HG02642 (cell line): ENCODE measurements at regions not wholly inside any gene's neighbourhood (a gene's known extent, or its start where the extent isn't known, plus 50 kb on each side); places are given as distances from the start of the nearest gene placed in this dataset.

ENCODE experiments used
- ATAC-seq: cut with Tn5 transposase; IDR thresholded peaks from one replicate; pipeline ENCODE4 v1.9.1; 2021; ENCODE audit warnings: mild to moderate bottlenecking; ENCODE audit not compliant: unreplicated experiment, poor library complexity

DNA sequence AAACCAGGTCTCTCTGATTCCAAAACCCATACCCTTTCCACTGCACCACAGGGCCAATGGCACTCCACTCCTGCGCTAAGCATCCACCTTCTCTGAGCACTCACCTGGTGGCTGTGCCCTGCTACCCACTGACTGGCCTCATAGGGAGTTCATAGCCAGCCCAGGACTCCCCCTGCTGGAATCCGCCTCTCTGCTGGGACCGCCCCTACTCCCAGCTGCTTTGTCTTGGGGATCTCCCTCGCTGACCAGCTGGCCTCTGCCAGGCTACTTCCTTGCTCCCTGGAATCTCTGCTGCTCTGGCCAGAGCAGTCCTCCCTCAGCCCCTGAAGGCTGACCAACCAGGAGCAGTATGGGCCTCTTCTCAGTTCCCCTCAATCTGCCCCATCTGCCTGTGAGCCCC is 129.7 kb downstream of the FAXC start:
- ATAC-seq: peak; percentile 89

DNA sequence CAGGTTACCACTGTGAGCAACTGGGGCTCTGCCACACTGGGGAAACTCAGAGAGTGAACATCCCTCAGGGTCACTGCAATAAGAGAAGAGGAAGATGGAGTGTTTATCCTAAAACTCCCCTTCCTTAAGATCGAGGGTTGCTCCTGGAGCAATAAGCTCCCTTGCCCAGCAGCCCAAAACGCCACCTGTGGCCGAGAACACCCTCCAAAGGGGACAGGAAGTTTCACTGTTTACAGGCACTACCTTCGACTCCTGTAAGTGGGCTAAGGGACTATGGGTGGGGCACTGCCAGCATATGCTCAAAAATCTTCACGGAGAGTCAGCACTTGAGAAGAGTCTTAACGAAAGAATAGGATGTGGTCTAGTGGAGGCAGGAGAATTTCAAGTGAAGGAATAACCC is 132.5 kb downstream of the FAXC start:
- no peak for ATAC-seq

DNA sequence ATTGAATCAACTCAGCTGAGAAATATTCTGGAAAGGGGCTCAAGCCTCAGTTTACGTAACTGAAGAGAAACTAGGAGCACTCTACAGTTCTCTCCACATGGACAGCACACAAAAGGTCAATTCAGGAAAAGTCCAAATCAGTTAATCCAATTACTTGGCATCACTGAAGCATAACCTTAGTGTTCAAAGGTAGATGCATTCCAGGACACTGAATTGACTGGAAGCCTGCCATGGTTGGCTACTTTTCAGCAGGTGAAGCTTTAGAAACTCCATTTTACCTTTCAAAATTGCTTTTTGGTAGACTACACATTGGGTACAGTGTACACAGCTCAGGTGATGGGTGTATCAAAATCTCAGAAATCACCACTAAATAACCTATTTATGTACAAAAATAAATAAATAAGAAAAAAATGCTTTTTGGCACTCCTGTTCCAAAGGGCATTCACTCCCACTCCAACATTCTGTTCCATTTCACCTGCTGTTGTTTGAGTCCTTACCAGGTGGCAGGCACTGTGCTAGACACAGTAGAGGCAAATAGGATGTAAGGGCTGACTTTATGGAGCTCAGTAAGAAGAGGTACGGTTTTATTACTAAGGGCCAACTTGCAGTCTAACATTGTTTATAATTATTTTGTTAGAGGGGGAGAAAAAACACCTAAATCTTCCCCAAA is 153.4 kb downstream of the FAXC start:
- no peak for ATAC-seq

DNA sequence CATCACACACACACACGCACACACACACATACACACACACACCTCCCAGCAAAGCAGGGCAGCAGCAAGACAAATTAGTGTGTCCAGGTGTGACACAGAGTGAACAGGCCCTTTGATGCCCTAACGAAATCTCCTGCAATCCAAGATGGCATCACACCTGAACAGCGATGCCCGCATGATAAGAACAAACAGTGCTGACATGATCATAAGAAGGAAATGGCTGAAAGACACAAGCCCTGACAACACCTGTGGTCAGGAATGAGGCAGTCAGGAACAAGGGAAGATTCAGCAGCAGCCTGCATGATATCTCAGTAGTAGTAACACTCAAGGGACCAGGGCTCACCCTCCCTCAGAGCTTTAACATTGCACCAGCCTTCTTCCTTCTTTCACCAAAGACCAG is 156.9 kb downstream of the FAXC start:
- no peak for ATAC-seq

DNA sequence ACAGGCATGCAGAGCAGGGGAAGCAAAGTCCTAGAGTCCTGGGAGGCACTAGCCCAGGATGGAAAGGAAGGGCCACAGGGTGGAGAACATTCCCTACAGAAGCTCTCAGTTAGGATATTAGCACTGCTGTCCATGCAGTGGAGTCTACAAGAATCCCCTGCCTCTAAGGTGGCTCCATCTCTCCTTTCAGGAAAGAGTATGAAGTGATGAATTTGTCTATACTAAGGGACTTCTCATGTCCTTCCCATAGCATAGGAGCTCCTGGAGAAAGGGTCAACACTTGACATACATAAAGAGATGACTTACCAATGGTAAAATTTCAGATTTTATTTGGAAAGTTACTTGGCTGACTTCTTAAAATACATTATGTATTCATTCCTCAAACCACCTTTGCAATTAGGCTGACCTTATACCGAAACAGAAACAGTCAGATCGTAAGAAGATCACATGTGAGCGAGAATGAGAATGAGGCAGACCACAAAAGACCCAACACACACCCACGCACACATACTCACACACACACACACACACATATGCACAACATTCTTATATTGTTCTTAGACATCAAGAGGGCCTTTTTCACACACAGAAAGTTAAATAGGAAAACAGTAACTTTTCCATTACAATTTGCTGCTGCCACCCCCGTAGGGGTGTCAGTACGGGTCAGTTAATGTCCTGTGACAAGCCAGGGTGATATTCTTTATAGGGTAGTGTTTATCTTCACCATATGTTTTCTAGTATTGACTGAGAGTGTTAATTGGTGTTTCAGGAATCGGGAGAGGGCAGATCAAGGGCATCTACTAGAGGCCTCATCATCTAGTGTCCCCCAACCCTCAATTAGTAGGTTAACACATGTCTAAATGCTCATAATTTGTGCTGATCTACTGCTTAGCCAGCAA is 159.4 kb downstream of the FAXC start:
- peak; percentile 98 for ATAC-seq

DNA sequence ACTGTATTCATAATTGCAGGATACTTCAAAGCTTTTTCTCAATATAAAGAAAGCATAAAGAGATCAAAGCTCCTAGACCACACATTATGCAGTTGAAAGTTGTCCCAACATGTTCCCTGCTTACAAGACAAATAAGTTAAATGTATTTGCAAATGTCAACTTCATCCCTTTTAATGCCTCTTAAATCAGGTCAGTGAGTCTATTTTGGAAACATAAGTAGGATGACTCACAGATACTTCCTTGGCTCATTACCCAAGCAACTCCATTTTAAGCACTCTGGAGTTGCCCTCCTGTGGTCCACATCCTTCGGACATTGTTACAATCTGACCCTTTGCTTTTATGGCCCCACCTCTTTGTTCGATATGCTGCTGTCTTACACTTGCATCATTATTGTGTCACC is 162.0 kb downstream of the FAXC start:
- ATAC-seq: no peak

DNA sequence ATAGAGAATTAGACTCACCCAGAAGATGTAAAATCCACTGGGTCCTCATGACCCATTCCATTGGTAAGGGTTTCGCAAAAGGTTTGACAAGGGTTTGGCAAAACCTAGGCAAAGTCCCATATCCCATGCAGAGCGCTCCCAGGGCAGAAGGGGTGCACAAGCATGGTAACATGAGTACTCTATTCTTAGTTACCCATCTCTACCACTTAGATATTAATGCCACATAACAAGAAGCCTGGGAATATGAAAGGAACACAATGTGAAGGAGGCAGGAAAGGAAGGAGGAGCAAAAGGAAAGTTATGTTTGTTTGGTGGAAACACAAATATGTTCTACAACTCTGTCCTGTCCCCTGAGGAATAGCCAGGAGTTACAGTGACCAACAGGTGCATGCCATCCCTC is 163.1 kb downstream of the FAXC start:
- ATAC-seq: no peak

DNA sequence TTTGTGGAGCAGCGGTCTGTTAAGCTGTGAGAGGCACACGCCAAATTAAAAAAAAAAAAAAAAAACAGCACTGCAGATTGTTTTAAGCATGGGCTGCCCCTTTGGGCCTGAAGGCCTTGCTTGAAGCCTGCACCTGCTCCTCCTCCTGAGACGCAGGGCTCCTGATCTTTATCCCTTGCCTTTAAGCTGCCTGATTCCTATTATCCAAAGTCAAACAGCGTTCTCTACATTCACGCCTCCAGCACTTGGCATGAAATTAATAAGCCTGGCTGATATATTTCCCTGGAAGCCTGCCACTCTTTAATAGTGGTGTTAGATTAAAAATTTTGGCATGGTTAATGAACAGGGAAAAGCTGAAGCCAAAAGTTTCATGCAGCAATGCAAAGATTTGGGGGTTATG is 163.9 kb downstream of the FAXC start:
- no peak for ATAC-seq

DNA sequence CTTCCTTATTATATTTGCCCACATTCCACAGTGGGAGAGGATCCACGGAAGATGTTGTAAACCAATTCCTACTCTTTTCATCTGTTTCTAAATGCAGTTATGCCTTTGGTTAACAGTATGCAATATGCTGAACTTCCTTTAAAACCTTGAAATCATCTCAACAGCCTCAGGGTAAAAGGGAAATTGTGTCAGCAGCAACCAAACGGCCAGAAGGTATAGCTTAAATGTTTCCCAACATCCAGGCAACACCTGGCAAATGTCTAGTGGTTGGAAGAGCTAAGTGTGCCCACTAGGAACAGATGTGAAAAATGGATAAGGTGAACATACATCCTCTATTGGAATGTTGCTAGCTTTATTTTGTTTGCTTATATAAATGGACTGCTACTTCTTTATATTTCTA is 164.8 kb downstream of the FAXC start:
- no peak for ATAC-seq

DNA sequence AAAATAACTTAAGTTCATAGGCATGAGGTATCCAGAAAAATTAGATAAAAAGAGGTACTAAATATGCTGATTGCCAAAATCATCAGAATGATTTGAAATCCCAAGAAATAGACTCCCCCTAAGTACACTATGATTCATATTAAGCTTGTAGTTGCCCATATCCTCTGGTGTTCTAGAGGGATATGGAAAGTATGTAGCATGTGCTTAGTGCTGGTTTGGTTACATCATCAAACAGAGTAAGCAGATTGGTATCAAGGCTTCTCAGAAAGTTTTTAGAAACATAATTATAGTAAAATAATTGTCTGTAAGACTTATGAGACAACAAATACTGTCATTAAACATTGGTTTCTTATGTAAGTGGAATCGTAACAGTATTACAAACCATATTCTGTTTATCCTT is 166.4 kb downstream of the FAXC start:
- ATAC-seq: no peak

DNA sequence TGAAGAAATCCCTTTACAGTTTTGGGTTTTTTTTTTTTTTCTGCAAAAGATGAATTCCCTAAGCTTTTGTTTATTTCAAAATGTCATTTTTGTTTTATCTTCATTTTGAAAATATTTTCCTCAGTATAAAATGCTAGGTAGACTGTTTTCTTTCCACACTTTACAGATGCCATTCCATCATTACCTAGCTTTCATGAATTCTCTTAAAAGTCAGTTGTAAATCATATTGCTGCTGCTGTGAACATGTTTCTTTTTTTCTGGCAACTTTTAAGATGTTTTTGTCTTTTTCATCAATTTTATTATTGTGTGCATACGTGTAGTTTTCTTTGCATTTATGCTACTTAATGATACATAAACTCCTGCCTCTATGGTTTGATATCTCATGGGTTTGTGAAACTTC is 168.3 kb downstream of the FAXC start:
- ATAC-seq: no peak

DNA sequence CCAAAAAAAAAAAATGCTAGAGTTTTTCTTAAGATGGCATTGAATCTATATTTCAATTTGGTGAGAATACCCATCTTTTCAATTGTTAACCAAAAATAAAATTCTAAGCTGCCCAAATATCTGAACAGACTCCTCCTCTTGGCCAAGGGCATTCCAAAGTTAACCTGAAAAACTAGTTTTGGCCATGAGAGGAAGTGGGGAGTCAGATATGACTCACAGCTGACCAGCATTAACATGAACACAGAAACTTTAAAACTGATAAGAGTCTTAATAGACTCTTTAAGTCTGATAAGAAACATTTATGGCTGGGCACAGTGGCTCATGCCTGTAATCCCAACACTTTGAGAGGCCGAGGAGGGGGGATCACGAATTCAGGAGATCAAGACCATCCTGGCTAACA is 171.3 kb downstream of the FAXC start:
- ATAC-seq: no peak

DNA sequence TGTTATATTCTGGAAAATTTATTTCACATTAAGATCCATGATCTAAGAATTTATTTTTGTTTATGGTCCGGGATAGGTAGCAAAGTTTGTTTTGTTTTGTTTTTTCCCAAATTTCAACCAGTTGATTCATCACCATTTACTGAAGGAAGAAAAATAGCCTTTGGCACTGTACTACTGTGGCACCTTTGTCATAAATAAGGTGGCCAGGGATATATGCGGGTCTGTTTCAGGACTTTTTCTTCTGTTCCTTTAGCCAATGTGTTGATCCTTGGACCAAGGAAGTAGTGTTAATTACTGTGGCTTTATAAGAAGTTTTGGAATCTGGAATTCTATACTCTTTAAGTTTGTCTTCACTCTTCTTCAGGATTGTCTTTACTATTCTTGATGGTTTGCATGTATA is 171.7 kb downstream of the FAXC start:
- no peak for ATAC-seq

DNA sequence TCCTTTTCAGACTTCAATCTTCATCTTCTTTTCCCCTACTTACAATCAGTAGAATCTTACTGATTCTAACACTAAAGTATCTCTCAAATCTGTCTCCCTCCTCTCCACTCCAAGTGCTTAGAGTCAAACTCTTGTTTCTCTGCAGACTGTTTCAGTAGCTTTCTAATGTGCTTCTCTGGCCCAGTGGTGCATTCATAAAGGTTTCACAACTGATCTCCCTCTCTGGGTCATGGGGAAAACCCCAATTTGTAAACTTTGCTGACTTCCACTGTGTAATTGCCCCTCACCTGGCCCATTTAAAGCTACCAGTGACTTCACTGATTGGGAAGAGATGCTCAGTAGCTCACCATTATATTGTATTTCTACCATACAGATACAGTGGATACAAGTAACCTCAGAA is 183.6 kb downstream of the FAXC start:
- ATAC-seq: peak; percentile 87

DNA sequence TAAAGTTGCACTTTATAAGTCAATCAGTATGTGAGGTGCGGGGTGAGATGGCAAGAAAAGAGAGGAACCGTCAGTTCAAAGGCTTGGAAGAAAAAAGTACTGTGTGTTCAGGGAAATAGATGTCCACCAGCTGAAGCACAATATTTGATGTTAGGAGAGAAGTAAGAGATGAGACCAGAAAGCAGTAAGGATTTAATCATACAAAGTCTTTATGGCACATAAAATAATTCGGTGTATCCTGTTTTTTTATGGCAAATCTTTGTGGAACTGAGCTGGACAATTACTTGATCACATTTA is 197.2 kb downstream of the FAXC start:
- no peak for ATAC-seq

DNA sequence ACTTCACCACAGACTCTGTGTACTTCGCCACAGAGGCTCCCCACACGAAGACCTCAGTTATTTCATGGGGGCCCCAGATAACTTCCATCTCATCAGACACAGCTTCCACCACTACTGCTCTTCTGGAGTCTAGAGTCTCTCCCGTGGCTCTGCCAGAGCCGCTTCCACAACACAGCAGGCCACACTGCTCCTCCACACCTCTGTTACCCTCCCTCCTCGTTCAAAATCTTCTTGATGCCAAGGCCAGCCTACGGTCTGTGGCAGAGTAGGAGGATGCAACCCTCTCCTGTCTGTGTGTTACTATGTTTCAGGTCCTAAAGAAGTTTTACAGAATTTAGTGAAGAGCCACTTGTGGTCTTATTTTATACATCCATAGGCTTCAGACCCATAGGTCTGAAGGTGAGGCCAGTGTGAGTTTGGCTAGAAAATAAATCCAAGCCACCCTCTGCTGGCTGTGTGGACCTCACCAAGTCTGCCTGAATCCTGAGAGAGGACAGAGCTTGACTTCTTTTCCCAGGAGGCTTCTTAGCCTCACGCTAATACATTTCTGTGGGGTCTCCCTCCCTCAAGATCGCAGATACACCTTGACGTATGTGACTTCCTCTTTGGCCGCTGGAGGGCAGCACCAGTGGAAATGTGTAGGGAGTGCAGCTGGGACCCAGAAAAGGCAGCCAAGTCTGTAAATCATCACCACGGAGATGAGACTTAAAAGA is 197.7 kb downstream of the FAXC start:
- peak; percentile 97 for ATAC-seq

DNA sequence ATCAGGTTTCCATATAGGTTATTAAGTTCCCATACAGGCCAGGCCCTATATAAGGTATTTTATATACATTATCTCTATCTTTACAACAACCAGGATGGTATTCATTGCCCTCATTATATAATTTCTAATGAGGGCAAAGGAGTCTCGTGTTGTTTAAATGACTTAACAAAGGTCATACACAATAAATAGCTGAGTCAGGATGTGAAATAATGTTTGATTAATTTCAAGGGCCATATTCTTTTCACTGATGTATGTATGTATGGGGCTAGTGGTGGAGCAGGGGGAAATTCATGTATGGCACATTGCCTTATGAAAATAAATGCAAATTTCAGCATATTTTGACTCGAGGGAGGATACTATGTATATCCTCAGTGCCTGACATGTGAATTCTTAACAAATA is 200.7 kb downstream of the FAXC start:
- ATAC-seq: no peak

DNA sequence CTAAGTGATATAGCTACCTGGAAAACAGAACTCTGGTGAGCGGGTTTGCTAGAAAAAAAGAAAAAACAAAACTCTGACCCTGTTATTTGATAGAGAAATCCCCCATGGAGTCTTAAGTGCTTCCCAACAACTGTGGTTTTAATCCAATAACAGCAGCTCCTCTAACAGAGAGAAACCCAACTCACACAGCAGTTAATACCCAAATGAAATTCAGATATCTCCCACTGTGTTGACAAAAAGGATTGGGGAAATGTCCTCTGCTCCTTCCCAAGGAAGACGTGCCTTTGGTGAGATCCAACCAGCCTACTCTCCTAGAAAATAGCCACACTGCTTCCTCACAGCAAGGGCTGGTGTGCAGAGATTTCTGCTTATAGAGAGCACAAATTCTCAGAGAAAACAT is 200.4 kb upstream of the FBXL4 start:
- ATAC-seq: no peak

DNA sequence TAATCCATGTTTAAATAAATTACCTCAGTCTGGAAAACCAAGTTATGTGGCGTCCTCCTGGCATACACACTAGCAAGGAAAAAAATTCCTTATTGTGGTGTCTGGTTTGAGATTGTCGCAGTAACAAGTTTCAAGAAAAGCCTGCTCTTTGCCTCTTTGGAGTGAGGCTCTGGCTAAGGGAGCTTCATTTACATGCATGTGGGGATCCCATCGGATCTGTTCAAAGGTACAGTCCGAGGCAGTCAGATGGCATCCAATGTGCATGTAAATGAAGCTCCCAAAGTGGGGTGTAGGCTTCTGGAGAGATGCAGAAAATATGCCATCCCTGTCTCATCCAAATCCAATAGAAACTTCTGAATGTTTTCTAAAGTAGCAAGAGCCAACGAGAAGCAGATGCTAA is 199.5 kb upstream of the FBXL4 start:
- ATAC-seq: no peak

DNA sequence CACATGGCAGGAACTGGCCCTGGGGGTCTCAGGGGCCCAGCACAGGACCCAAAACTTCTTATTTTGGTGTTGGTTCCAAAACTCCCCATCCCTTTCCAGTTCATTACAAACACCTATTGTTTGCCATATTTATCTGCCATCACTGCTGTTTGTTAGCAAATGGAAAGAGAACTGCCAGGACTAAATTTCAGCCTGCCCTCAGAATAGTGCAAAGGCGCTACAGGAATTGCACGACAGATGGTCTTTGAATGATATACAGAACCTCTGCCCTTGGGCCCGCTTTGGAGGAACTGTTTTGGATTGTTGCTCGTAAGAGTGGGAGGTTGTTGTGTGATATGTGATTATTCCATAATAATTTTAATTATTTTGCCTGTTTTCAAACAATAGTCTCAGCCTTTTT is 199.0 kb upstream of the FBXL4 start:
- ATAC-seq: no peak

DNA sequence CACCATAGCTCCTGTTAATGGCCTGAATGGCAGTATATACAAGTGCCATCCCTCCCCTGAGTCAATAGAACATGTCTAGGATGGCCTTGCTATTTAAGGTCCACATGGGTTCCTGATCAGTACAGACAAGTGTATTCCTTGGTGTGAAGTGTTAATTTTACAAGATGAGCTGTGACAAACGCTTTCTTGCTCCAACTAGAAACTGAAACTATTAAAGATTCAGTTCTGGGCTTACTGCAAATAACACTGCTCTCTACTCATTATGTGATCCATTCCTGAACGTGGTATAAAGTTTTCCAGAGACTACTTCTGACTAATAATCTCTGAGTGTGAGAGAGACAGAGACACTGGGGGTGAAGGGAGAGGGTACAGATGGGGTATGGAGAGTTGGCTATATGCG is 198.0 kb upstream of the FBXL4 start:
- ATAC-seq: no peak
